H1 (cell line): ENCODE measurements at regions not wholly inside any gene's neighbourhood (a gene's known extent, or its start where the extent isn't known, plus 50 kb on each side); places are given as distances from the start of the nearest gene placed in this dataset.

ENCODE experiments used
- BRCA1 ChIP-seq: IDR thresholded peaks from 2 replicates; pipeline ENCODE4 v1.6.1; 2012; ENCODE audit warnings: low read depth, low read length, improper control_type of control experiment
- CBX8 ChIP-seq: fragments of 300-800, 300-1000 bp; sonication (generic); IDR thresholded peaks from 2 replicates; pipeline ENCODE4 v1.7.1; 2016; ENCODE audit warnings: low read depth, low read length, borderline replicate concordance
- NANOG ChIP-seq: IDR thresholded peaks from 2 replicates; pipeline ENCODE4 v1.6.1; 2011; ENCODE audit warnings: low read length, low read depth, mild to moderate bottlenecking, inconsistent platforms; ENCODE audit not compliant: insufficient read depth, poor library complexity, severe bottlenecking
- TCF12 ChIP-seq: IDR thresholded peaks from 2 replicates; pipeline ENCODE4 v1.6.1; 2011; ENCODE audit warnings: low read depth, mild to moderate bottlenecking, low read length

GRCh38 chr1:72896256-72896655 is 613.9 kb upstream of the NEGR1 start (continued):
- TF ChIP-seq TCF12 = no peak
- no peak for TF ChIP-seq CBX8
- no peak for TF ChIP-seq BRCA1
- TF ChIP-seq NANOG = no peak
